NK-92 treated with Interleukin-12 subunit alpha and Interleukin-12 subunit beta, amount 100 ng/mL, for 24 hours (cell line): ENCODE measurements at regions not wholly inside any gene's neighbourhood (a gene's known extent, or its start where the extent isn't known, plus 50 kb on each side); places are given as distances from the start of the nearest gene placed in this dataset.
"Not testable (repeated sequence)": the region's sequence is repeated elsewhere in the genome, so short reads cannot be mapped to it uniquely, and the experiment has no call there.

Experiments
- DNase-seq: peaks from one replicate; lab custom pipeline; 2025; lab: John Stamatoyannopoulos, UW

DNA sequence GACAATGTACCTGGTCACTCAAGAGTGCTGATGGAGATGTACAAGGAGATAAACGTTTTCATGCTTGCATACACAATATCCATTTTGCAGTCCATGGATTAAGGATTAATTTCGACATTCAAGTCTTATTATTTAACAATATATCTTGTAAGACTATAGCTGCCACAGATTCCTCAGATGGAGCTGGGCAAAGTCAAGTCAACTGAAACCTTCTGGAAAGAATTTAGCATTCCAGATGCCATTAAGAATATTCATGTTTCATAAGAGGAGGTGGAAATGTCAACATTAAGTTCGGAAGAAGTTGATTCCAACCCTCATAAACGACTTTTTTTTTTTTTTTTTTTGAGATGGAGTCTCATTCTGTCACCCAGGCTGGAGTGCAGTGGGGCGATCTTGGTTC, 126.0 kb downstream of the SHANK2 start:
- DNase-seq, result not testable (repeated sequence)

DNA sequence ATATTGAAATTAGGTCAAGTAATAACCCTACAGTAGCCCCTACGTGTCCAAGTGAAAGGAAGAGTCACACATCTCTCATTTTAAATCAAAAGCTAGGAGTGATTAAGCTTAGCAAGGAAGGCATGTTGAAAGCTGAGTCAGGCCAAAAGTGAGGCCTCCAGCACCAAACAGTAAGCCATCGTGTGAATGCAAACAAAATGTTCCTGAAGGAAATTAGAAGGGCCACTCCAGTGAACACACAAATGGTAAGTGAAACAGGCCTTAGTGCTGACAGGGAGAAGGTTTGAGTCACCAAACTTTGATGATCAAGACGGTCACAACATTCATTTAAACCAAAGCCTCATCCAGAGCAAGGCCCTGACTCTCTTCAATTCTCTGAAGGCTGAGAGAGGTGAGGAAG, 127.2 kb downstream of the SHANK2 start:
- DNase-seq, result no peak

DNA sequence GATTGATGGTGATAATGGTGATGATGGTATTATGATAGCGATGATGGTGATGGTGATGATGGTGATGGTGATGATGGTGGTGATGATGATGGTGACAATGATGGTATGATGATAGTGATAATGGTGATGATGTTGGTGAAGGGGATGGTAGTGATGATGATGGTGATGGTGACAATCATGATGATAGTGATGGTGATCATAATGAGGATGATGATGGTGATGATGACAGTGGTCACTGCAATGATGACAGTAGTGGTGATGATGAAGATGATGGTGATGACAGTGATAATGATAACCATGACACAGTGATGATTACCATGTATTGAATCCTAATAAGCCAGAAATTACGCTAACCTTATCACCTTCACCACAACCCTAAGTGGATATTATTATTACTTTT, 128.2 kb downstream of the SHANK2 start:
- DNase-seq, result no peak

DNA sequence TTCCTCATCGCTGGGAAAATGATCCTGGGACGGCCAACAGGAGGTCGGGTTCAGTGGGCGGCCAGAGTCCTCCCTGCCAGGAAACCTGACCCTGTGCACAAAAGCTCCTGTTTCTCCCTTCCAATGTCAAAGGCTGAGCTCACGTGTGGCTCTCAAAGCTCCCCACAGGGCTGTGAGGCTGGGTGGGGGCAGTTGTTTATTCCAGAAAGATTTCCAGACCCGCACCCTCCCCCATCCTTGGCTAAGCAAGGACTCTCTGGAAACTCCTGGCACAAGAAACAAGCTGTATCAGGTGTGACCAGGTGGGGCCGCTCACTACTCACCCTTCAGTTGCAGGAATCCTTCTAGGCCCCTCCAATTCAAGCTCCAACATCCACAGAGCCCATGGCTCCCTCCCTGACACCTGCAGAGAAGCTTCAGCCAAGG, 131.9 kb downstream of the SHANK2 start:
- no peak for DNase-seq

DNA sequence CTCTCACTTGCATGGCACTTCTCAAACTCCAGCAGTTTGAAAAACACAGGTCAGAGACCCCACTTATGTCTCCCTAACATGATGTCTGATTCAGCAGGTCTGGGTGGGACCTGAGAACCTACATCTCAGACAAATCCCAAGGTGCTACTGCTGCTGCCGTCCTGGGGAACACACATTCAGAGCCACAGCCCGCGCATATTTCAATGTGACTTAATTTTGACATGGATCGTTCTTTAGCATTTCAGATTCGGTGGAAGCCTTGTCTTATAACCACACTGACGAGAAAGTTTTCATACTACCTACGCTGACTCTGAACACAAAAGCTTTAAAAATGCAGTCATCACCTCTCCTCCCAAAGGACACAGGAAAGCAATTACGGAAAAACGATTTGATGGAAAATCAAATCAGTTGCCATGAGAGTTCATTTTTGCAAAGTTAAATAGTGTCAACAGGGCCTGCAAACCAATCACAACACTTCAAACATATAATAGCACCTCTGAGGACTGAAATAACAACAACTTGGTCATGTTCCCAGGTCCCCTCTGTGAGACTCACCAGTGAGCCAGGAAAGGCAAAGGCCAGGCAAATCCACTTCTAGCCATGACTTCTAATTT, 132.6 kb downstream of the SHANK2 start:
- no peak for DNase-seq

DNA sequence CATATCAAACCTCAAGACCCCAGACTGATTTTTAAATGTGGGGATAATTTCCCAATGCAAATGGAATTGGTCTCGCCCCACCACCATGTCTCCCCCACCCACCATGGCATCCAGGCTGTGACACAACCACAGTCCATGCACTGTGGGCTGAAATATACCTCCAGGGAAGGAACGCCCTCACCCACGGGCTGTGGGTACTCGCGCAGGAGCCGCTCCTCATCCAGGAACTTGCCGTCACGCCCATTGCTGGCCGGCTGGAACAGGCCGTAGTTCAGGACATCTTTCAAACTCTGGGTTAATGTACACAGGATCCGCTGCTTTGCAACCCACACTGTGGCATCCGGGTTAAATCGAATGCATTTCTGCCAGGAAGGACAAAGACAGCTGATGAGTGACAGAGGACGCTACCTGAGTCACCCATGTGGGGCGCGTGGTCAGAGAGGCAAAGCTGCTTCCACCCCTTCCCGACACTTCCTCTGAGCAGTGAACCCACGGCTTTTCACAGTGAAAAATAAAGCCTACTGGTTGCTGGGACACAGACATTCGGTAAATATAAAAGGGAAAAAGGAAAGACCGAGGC, 133.6 kb downstream of the SHANK2 start:
- DNase-seq, result no peak

DNA sequence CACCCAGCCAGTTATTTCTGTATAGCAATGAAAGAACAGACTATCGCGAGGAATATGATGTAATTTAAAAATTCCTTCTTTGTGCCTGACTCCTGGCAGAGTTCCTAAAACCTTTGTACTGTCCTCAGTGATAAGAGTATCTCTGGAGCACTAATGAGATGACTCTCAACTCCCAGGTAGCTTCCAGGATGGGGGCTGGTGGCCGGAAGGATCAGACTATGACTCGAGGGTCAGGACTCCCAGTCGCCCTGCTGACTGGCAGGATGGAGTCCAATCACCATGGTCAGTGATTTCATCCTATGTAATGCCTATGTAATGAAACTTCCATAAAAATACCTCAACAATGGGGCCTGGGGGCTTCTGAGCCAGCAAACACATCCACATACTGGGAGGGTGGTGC, 135.1 kb downstream of the SHANK2 start:
- no peak for DNase-seq

DNA sequence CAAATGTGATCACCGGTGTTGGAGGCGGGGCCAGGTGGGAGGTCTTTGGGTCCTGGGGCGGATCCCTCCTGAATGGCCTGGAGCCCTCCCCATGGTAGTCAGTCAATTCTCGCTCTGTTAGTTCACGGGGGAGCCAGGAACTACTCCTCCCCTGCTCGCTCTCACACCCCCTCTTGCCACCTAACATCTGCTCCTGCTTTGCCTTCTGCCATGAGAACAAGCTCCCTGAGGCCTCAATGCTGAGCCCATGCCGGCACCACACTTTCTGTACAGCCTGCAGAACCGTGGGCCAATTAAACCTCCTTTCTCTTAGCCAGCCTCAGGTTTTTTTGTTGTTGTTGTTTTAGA, 135.7 kb downstream of the SHANK2 start:
- DNase-seq, result no peak

DNA sequence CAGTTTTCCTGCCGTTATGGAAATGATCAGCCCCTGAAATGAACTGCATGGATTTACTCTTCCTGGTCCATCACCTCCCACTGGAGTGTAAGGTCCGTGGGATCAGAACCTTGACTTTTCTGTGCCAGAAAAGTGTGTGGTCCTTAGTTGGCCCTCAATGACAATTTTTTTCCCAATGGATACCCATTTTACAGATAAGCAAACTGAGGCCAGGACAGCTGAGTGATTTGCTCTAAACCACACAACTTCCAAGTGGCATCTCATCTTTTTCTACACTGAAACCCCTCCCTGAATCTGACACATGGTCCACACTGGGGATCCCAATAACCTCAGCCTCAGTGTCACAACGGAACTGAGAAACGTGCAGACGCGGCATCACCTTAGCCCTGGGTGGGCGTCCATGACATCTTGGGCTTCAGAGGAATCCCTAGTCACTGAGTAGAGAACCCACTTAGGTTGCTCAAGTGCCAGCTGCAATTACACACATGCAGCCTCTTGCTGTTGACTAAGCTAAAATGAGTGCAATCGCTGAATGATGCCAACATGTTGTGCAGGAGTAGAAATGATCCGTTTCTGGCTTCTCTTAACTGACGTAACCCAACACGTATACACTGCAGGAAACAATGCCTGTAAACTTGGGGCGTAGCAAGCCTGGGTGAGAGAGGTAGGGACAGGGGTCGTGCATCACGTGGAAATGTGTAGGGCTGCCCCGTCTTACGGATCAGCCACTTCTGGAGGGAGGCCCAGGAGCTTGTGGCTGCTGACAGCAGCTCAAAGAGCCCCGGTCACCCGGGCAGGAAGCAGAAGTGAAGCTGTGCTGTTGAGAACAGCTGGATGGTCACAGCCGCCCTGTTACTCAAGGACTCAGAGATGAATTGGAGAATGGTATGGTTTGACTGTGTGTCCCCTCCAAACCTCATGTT, 136.3 kb downstream of the SHANK2 start:
- DNase-seq, result no peak

DNA sequence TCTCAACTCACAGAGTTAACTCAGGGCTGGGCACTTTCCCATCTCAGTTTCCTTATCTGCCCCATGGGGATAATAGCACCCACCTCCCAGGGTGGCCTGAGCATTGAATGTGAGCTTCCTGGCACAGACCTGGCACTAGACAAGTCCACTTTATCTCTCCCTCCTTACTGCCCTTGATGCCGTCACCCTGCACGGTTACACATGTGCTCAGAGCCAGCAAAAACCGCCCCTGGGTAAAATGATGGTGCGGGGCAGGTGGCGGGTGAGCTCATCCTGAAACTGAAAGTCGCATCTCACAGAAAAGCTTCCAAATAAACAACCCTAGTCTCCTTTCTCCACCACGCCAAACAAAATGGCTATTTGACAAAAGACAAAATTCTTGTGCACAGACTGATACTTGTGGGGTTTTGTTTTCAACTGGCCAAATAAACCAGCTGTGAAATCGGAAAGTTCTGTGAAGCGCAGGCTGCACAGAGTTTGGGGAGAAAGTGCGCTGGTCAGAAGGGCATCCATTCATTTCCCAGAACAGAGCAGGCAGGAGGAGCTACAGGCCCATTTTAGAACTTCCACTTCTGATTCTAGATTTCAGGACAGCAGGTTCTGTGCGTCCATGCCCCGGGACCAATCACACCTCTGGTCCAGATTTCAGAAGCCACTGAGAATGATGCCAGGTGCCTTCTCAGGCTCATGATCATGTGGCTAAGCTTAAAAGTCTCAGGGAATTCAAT, 138.1 kb downstream of the SHANK2 start:
- DNase-seq, result no peak

DNA sequence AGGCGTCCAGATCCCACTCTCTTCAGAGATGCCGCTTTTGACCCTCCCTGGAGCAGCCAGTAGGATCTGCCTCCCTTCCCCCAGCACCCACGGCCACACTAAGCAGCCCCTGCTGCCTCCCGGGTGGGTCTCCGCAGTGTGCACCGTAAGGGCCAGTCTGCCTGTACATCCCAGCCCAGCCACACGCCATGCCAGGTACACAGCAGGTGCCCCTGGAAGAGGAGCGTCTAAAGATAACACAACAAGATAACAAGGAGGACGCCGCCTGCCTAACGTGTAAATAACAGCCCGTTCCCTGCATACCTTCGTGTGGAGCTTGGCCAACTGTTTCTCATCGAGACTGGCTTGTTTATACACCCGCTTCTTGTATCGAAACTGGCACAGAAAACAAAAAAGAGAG, 139.4 kb downstream of the SHANK2 start:
- no peak for DNase-seq

DNA sequence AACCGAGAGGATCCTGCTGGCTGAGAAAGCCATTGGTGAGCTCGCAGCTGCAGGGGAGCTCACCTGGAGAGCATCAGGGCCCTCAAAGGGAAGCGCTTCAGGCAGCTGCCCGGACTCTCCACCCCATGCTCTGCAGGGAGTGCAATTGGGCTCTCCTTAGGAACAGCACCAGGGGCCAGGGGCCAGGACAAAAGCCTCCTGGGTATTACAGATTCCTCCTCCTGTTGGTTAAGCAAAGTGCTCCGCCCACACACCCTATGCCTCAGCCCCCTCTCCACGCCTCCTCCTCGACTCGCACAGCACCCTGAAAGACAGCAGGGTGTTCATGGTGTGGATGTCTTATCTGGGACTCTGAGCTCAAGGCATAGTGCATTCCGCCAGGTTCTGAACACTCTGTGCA, 139.9 kb downstream of the SHANK2 start:
- DNase-seq, result no peak

DNA sequence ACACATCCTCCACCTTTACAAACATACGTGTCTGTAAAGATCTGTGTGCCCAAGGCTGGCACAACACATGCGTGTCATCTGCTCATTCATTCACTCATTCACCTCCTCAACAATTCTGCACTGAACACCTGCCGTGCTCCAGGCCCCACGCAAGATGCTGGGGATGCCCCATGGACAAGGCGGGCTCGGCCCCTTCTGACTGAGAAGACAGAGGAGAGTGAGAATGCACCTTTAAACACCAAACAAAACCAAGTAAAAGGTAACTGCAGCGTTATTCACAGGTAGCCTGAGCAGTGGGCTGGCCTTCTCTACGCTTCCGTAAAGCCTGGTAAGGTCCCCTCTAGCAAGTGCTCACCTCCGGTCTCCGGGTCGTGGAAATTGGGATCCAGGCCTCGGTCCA, 142.8 kb downstream of the SHANK2 start:
- DNase-seq, result no peak

DNA sequence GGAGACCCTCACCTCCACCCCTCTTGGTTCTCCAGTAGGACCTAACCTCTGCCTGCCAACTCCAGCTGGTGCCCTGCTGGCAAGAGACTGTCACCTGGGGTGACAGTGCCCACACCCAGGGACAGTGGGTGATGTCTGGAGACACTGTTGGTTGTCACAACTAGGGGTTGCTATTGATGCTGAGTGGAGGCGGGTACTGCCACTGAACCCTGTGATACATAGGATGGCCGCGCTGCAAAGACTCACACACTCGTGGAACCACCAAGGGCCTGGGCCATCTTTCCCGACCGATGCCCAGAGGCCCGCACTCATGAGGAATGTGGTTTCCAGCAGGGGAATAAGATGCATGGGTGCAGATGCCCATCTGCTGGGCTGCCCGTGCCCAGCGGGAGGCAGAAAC, 143.2 kb downstream of the SHANK2 start:
- no peak for DNase-seq

DNA sequence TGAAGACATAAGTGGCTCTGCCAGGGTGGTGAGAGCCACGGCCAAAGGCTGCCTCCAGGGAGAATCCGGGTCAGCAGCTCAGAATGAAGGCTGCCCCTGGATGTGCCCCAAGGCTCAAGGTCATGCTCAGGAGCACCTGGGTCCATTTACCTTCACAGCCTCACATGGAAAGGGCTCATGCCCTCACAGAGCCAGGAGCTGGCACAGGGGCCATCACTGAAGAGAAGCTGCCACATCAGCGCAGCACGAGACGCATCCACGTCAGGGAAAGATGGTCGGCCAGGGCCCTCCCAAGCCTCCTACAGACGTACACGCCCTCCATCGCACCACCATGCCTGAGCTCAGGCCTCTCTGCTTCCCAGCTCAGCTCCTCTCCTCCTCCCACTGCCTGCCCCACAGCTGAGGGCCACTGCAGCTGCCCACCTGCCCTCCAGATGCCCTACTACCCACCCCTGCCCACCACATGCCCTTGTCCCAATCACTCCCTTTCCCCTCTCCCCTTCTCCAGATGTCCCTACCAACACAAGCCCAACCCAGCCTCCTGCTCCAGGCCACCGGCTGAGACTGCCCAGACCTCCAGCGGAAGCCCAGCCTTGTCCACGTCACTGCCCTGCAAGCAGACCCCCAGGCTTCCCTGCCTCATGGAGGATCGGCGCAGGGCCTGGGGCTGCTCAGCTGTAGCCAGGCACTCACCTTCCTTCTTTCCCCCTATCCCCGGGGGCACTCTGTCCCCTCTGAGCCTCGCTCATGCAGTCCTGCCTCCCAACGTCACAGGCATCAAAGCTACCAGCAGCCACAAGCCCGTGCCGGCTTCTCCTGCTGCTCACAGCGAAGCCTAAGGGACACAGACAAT, 144.1 kb downstream of the SHANK2 start:
- DNase-seq, result no peak

DNA sequence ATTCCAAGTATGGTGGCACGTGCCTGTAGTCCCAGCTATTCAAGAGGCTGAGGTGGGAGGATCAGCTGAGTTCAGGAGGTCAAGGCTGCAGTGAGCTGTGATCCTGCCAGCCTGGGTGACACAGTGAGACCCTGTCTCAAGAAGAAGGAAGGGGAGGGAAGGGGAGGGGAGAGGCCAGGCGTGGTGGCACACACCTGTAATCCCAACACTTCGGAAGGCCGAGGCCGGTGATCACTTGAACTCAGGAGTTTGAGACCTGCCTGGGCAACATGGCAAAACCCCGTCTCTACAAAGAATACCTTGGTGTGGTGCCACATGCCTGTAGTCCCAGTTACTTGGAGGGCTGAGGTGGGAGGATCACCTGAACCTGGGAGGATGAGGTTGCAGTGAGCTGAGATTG, 145.7 kb downstream of the SHANK2 start:
- DNase-seq, result no peak

DNA sequence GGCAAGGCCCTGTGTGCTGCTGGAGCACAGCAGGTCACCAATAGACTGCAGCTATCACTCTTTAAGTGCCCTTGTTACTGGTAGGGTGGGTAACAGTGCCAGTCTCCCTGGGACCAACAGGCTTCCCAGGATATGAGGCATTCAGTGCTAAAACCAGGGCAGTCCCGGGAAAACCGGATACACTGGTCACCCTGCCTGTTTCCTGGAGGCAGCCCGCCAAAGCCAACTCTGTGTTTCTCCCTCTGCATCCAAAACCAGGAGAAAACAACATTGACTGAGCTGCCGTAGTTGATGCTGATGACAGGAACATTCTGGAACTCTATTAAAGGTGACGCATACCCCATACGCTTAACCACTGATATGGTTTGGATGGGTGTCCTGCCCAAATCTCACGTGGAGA, 149.1 kb downstream of the SHANK2 start:
- no peak for DNase-seq

DNA sequence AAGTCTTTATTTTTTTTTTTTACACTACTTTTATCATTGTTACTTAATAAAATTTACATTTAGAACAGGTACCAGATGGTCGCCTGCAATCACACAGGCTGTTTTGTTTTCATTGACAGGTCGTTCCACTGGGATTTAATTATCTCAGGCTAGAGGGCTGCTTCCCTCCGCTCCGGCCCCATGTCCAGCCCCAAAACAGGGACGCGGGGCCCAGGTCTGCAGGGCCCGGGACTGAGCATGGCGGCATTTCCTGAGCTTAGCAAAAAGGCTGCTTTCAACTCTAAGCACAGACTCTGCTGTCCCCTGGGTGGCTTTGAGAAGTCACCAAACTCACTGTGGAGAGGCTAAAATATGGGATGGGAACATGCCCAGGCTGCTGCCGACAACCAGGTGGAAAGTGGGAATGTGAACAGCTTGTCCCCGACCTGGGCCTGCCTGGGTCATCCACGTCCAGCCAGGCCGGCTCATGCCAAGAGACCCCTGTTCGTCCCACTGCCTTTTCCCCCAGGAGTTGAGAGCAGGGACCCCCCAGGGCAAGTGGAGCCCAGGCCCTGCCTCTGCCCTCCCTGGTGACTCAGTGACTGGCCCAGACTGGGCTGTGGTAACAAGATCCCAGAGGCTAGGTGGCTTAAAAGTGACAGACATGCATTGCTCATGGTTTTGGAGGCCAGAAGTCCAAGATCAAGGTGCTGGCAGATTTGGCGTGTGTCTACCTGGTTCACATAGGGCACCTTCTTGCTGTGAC, 150.0 kb downstream of the SHANK2 start:
- DNase-seq, result no peak

DNA sequence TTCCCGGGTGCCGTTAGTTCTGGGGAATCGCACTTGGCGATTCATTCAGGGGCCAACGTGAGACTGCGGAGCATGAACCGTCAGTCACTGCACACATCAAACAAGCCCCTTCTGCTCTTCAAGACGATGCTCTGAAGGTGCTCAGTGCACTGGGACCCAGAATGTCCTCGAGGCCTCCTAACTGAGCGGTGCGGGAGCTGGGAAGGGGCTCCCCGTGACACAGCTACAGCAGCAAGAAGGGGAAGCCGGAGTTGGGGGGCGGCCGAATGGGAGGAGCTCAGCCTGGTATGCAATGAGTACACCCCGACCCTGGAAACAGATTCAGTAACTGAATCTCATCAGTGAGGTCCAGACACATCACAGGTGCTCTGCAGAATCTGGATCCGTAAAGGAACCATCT, 150.8 kb downstream of the SHANK2 start:
- DNase-seq, result no peak

DNA sequence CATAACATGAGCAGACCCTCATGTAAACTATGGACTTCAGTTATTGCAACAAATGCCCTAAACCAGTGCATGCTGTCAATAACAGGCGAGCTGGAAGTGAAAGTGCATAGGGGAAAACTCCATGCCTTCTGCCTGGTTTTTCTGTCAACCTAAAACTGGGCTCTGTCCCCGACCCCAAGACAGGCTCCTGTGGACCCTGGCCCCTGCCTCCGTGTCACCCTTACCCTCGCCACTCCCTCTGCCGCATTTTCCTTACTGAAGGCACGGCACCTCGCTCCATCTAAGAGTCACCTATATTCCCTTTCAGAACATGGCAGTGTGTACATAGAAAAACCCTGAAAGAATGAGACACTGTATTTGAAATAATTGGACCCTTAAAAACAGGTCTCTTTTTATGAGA, 151.3 kb downstream of the SHANK2 start:
- no peak for DNase-seq

DNA sequence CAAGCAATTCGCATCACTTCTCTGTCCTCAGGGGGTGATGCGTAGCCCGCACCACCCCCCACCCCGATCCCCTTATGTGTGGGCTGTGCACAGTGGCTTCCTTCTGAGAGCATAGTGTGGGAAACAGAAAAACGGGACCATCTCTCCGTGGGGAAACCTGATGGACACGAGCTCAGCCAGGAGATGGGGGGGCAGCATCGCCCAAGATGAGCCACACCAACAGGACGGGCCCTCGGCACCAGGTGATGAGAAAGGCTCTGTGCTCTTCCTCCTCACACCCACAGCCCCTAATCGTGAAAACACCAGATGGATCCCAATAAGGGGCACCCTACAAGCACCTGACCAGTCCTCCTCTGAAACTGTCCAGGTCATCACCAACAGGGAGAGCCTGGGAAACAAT, 153.6 kb downstream of the SHANK2 start:
- DNase-seq, result no peak
